AG04450 (cell line): ENCODE measurements at regions not wholly inside any gene's neighbourhood (a gene's known extent, or its start where the extent isn't known, plus 50 kb on each side); places are given as distances from the start of the nearest gene placed in this dataset.

Experiments used
- CTCF ChIA-PET: fragments of 300-600, 350-600 bp; formaldehyde crosslinking; extraction: SDS; loops from one replicate; lab custom pipeline; 2022; ENCODE audit warnings: antibody characterized with exemption, inconsistent platforms; lab: Charles Lee
- POLR2A ChIA-PET: fragments of 350-600 bp; formaldehyde crosslinking; extraction: SDS; loops from one replicate; lab custom pipeline; 2021; ENCODE audit warnings: antibody characterized with exemption, inconsistent platforms; lab: Yijun Ruan, JAX
- DNase-seq: peaks from one replicate; pipeline ENCODE4 v3.0.0-alpha.2; 2011; ENCODE audit warnings: low read depth, low spot score
- H3K27ac ChIP-seq: one replicate; pipeline ENCODE4 v1.5.1; 2012; ENCODE audit warnings: low read depth, low read length, control low read depth
- H3K27me3 ChIP-seq: one replicate; pipeline ENCODE4 v1.6.0; 2012; ENCODE audit warnings: low read length; ENCODE audit not compliant: control insufficient read depth, insufficient read depth
- H3K4me3 ChIP-seq: 2 replicates; pipeline ENCODE4 v1.5.1; 2011; ENCODE audit warnings: mild to moderate bottlenecking, low read depth, low read length, control low read depth
- H3K9me3 ChIP-seq: 2 replicates; pipeline ENCODE4 v1.5.1; 2012; ENCODE audit warnings: low read length; ENCODE audit not compliant: control insufficient read depth, insufficient read depth
- TF ChIP-seq, protein P1 (sequence below): IDR thresholded peaks from 2 replicates; pipeline ENCODE4 v1.5.1; 2011; ENCODE audit warnings: low read depth, low read length, control low read depth, inconsistent platforms

- Histone ChIP-seq H3K9me3 (no peaks in the 10 kb centered on the region), H3K4me3 (no peak overlapping the region), H3K27me3 (no peaks in the 10 kb centered on the region), H3K27ac (no peak overlapping the region)
- TF ChIP-seq, protein P1, sequence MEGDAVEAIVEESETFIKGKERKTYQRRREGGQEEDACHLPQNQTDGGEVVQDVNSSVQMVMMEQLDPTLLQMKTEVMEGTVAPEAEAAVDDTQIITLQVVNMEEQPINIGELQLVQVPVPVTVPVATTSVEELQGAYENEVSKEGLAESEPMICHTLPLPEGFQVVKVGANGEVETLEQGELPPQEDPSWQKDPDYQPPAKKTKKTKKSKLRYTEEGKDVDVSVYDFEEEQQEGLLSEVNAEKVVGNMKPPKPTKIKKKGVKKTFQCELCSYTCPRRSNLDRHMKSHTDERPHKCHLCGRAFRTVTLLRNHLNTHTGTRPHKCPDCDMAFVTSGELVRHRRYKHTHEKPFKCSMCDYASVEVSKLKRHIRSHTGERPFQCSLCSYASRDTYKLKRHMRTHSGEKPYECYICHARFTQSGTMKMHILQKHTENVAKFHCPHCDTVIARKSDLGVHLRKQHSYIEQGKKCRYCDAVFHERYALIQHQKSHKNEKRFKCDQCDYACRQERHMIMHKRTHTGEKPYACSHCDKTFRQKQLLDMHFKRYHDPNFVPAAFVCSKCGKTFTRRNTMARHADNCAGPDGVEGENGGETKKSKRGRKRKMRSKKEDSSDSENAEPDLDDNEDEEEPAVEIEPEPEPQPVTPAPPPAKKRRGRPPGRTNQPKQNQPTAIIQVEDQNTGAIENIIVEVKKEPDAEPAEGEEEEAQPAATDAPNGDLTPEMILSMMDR: no peak
- no peak for DNase-seq
- CTCF ChIA-PET: no interaction called here
- POLR2A ChIA-PET: no interaction called here
Measured at GRCh38 chr13:100917011-100917410, 242.4 kb upstream of the TMTC4 start.

DNA sequence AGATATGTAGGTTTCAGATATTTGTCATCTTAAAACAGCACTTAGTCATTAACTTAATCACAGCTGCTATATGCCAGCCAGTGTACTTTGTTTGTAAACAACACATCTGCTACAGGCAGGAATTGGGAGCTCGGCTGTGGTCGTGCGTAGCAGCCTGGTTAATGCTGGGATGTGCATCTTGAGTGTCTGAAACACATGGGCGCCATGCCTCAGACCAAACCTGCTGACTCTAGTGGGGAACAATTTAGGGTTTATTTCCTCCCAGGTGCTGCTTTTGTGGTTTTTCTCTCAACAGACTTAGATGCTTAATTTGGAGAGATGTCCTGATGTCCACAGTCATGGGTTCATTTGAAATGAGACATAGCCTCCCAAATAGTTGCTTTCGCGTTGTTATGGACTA, 238.5 kb upstream of the TMTC4 start:
- H3K9me3 ChIP-seq: no peaks in the 10 kb centered on the region
- H3K27ac ChIP-seq: no peak overlapping the region
- ChIA-PET POLR2A (no interaction called here), CTCF (no interaction called here)
- no peak overlapping the region for H3K4me3 ChIP-seq
- TF ChIP-seq, protein P1: no peak
- peak; percentile 13 for DNase-seq
- H3K27me3 ChIP-seq: no peaks in the 10 kb centered on the region

GRCh38 chr13:100904293-100904976, 229.8 kb upstream of the TMTC4 start:
- no peak for DNase-seq
- ChIA-PET POLR2A (no interaction called here), CTCF (no interaction called here)
- H3K27ac ChIP-seq: no peak overlapping the region
- TF ChIP-seq, protein P1: no peak
- H3K4me3 ChIP-seq: no peak overlapping the region
- no peaks in the 10 kb centered on the region for H3K27me3 ChIP-seq
- H3K9me3 ChIP-seq: no peaks in the 10 kb centered on the region

- Histone ChIP-seq H3K27ac (no peak overlapping the region), H3K9me3 (no peaks in the 10 kb centered on the region), H3K27me3 (no peaks in the 10 kb centered on the region), H3K4me3 (no peak overlapping the region)
- ChIA-PET POLR2A (no interaction called here), CTCF (no interaction called here)
- TF ChIP-seq, protein P1: no peak
- DNase-seq: no peak
Measured at GRCh38 chr13:100899720-100900316, 225.2 kb upstream of the TMTC4 start.

- TF ChIP-seq, protein P1: no peak
- Histone ChIP-seq H3K27ac (no peak overlapping the region), H3K9me3 (no peaks in the 10 kb centered on the region), H3K4me3 (no peak overlapping the region), H3K27me3 (no peaks in the 10 kb centered on the region)
- CTCF ChIA-PET: interaction anchor here (1.2 kb wide), 1 partner anchor 982 kb away, joined by 3 read pairs; no protein-coding TSS in a partner anchor
- POLR2A ChIA-PET: no interaction called here
- no peak for DNase-seq
Measured at GRCh38 chr13:100898431-100898830, 223.8 kb upstream of the TMTC4 start.
